HEK293 (cell line): ENCODE measurements at regions not wholly inside any gene's neighbourhood (a gene's known extent, or its start where the extent isn't known, plus 50 kb on each side); places are given as distances from the start of the nearest gene placed in this dataset.

Source experiments
- MYNN ChIP-seq: fragments of 450-650 bp; formaldehyde crosslinking; IDR thresholded peaks from 2 replicates; pipeline ENCODE4 v1.5.1; 2016; ENCODE audit warnings: missing biosample characterization, missing genetic modification characterization, borderline replicate concordance
- ZFP69B ChIP-seq: fragments of 450-650 bp; formaldehyde crosslinking; IDR thresholded peaks from 2 replicates; pipeline ENCODE4 v1.5.1; 2016; ENCODE audit warnings: missing biosample characterization, missing genetic modification characterization
- ZNF202 ChIP-seq: fragments of 450-650 bp; formaldehyde crosslinking; IDR thresholded peaks from 2 replicates; pipeline ENCODE4 v1.5.1; 2016; ENCODE audit warnings: missing biosample characterization, missing genetic modification characterization, borderline replicate concordance
- ZNF785 ChIP-seq: fragments of 450-650 bp; formaldehyde crosslinking; IDR thresholded peaks from 2 replicates; pipeline ENCODE4 v1.5.1; 2016; ENCODE audit warnings: missing biosample characterization, missing genetic modification characterization
- TF ChIP-seq, protein P1 (sequence below): fragments of 450-650 bp; formaldehyde crosslinking; IDR thresholded peaks from 2 replicates; pipeline ENCODE4 v1.5.1; 2016; ENCODE audit warnings: missing biosample characterization, missing genetic modification characterization
- TF ChIP-seq, protein P2 (sequence below): fragments of 450-650 bp; formaldehyde crosslinking; IDR thresholded peaks from 2 replicates; pipeline ENCODE4 v1.5.1; 2016; ENCODE audit warnings: missing biosample characterization, missing genetic modification characterization, low read depth

DNA sequence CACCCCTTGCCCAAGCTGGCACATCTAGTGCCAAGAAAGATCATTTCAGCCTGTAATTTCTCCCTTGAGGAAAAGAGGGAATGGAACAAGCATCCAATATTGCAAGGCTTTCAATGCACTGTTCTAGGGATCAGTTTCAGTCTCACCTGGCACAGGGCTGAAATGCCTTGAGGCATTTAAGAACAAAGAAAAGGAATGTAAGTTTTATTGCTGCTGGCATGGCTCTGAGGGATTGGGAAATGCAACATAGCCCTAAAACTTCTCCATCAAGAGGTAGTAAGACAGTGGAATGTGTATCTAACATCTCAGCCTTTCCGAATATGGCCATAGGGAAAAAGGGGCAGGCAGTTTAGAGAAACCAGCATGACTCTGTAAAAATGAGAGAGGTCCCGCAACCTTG, 732.6 kb upstream of the LCORL start:
- TF ChIP-seq ZNF785 (tag by site-specific recombination): no peak
- TF ChIP-seq ZNF202 (tag by site-specific recombination): no peak
- TF ChIP-seq, protein P1, sequence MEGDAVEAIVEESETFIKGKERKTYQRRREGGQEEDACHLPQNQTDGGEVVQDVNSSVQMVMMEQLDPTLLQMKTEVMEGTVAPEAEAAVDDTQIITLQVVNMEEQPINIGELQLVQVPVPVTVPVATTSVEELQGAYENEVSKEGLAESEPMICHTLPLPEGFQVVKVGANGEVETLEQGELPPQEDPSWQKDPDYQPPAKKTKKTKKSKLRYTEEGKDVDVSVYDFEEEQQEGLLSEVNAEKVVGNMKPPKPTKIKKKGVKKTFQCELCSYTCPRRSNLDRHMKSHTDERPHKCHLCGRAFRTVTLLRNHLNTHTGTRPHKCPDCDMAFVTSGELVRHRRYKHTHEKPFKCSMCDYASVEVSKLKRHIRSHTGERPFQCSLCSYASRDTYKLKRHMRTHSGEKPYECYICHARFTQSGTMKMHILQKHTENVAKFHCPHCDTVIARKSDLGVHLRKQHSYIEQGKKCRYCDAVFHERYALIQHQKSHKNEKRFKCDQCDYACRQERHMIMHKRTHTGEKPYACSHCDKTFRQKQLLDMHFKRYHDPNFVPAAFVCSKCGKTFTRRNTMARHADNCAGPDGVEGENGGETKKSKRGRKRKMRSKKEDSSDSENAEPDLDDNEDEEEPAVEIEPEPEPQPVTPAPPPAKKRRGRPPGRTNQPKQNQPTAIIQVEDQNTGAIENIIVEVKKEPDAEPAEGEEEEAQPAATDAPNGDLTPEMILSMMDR: no peak
- no peak for TF ChIP-seq MYNN
- TF ChIP-seq, protein P2, sequence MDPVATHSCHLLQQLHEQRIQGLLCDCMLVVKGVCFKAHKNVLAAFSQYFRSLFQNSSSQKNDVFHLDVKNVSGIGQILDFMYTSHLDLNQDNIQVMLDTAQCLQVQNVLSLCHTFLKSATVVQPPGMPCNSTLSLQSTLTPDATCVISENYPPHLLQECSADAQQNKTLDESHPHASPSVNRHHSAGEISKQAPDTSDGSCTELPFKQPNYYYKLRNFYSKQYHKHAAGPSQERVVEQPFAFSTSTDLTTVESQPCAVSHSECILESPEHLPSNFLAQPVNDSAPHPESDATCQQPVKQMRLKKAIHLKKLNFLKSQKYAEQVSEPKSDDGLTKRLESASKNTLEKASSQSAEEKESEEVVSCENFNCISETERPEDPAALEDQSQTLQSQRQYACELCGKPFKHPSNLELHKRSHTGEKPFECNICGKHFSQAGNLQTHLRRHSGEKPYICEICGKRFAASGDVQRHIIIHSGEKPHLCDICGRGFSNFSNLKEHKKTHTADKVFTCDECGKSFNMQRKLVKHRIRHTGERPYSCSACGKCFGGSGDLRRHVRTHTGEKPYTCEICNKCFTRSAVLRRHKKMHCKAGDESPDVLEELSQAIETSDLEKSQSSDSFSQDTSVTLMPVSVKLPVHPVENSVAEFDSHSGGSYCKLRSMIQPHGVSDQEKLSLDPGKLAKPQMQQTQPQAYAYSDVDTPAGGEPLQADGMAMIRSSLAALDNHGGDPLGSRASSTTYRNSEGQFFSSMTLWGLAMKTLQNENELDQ (tag by site-specific recombination): no peak
- TF ChIP-seq ZFP69B (tag by site-specific recombination): no peak
